C4-2B (cell line): ENCODE measurements at regions not wholly inside any gene's neighbourhood (a gene's known extent, or its start where the extent isn't known, plus 50 kb on each side); places are given as distances from the start of the nearest gene placed in this dataset.
"Not testable (repeated sequence)": the region's sequence is repeated elsewhere in the genome, so short reads cannot be mapped to it uniquely, and the experiment has no call there.

Experiments
- ZFX ChIP-seq: fragments of 450-650 bp; IDR thresholded peaks from 2 replicates; pipeline ENCODE4 v1.6.1; 2017
- TF ChIP-seq, protein P1 (sequence below): fragments of 450-650 bp; conservative IDR thresholded peaks from 2 replicates; pipeline ENCODE4 v1.5.1; 2017; ENCODE audit warnings: mild to moderate bottlenecking

DNA sequence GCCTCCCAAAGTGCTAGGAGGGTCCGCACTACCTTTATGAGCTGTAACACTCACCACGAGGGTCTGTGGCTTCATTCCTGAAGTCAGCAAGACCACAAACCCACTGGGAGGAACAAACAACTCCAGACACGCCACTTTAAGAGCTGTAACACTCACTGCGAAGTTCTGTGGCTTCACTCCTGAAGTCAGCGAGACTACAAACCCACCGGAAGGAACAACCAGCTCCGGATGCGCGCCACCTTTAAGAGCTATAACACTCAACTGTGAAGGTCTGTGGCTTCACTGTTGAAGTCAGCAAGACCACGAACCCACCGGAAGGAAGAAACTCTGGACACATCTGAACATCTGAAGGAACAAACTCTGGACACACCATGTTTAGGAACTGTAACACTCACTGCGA, 152.1 kb upstream of the IL15 start:
- TF ChIP-seq, protein P1, sequence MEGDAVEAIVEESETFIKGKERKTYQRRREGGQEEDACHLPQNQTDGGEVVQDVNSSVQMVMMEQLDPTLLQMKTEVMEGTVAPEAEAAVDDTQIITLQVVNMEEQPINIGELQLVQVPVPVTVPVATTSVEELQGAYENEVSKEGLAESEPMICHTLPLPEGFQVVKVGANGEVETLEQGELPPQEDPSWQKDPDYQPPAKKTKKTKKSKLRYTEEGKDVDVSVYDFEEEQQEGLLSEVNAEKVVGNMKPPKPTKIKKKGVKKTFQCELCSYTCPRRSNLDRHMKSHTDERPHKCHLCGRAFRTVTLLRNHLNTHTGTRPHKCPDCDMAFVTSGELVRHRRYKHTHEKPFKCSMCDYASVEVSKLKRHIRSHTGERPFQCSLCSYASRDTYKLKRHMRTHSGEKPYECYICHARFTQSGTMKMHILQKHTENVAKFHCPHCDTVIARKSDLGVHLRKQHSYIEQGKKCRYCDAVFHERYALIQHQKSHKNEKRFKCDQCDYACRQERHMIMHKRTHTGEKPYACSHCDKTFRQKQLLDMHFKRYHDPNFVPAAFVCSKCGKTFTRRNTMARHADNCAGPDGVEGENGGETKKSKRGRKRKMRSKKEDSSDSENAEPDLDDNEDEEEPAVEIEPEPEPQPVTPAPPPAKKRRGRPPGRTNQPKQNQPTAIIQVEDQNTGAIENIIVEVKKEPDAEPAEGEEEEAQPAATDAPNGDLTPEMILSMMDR, result not testable (repeated sequence)
- not testable (repeated sequence) for TF ChIP-seq ZFX
